HUDEP-2 (cell line): ENCODE measurements at regions not wholly inside any gene's neighbourhood (a gene's known extent, or its start where the extent isn't known, plus 50 kb on each side); places are given as distances from the start of the nearest gene placed in this dataset.
"Not testable (repeated sequence)": the region's sequence is repeated elsewhere in the genome, so short reads cannot be mapped to it uniquely, and the experiment has no call there.

Experiments
- DNase-seq, 76 experiments: peaks; one replicate each; lab custom pipeline; 2025; ENCODE audit not compliant: unreplicated experiment in 76 of 76; lab: John Stamatoyannopoulos, UW

GRCh38 chr6:81568973-81569372 lies 183.5 kb downstream of the TENT5A start:
- no peak for DNase-seq

GRCh38 chr6:81565071-81565470 lies 187.4 kb downstream of the TENT5A start:
- no peak for DNase-seq

DNA sequence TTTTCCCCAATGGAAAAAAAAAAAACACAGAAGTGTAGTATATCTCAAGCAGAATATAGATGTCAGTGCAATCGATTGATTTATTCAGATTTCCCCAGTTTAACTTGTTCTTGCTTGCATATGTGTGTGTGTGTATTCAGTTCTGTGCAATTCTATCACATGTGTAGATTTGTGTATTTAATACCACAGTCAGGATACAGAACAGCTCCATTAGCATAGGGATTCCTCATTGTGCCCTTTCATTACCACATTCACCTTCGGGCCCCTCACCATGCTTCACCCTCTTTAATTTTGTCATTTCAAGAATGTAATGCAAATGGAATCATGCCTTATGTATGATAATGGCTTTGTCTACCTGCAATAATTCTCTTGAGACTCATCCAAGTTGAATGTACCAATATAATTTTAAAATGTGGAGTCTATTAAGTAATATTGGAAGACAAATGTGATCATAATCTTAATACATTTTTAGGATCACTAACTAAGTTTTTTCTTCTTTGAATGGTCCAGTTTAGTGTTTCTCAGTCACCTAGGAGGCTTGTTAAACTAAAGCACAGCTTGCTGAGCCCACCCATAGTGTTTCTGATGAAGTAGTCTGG lies 187.9 kb downstream of the TENT5A start:
- DNase-seq, result no peak

- no peak for DNase-seq
Observed at GRCh38 chr6:81562169-81562568, 190.3 kb downstream of the TENT5A start.

DNA sequence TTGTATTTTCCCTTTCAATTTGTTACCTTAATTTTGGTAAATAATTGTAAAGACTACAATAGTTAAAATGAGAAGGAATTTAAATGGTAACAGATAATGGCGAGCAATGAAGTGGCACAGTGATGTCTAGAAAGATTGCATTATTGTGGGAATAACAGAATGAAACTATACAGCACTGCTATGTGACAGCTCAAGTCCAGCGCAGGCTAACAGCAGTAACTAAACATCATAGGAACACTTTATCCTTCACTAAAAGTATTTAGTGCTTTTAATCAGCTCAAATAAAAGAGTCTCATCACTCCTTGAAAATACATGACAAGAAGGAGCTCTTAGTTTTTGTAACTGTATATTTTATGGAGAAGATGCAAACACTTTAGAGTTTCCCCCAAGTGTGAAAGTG lies 190.8 kb downstream of the TENT5A start:
- no peak for DNase-seq

- no peak for DNase-seq
Observed at GRCh38 chr6:81561071-81561564, 191.4 kb downstream of the TENT5A start.

DNA sequence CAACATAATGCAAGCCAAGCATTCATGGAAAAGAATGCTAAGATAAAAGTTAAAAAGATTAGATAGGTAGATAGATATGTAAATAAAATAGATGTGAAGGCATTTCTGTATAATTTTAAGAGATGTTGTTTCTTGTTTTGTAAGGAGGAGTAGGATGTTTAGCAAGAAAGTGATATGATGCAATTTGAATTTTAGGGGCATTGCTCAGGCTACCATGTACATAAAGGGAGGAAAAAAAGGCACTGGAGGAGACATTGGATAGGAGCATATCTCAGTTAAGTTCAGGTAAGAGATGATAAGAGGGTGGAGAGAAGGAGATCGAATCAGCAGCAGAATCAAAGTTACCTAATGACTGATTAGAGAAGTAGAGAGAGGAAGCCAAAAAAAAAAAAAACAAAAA lies 194.7 kb downstream of the TENT5A start:
- DNase-seq, result no peak

GRCh38 chr6:81556551-81556950 lies 195.9 kb downstream of the TENT5A start:
- DNase-seq, result no peak

DNA sequence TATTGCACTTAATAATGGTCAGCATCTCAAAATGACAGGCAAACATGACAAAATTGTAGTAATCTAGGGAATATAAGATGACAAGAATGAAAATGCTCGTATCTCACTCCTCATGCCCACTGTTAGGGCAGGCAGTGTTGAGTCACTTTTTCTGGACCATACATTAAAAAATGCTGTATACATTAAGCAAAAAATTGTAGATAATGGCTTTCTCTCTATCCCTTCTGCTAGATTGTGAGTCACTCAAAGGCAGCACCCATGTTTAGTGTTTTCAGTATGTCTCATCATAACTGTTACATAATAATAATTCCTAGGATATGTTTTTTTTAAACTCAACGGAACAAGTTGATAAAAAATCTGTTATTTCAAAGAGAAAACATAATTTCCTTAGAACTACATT lies 199.3 kb downstream of the TENT5A start:
- no peak for DNase-seq

DNA sequence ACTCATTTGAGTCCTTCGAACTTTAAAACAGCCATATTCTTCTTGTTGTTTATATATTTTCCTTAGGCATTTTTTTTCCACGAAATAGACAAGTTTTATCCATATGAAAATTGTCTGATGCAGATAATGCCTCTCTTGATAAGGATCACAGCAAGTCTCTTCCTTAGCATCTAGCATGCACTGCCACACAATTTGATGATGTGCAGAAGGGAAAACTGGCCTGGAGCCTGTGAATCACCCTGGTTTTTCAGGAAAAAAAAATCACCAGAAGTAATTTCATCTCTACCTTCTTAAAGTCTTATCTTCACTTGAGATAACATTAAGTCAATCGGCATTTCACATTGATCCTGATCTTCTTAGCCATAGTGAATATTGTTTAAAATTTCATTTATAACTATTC lies 199.8 kb downstream of the TENT5A start:
- DNase-seq, result no peak

- no peak for DNase-seq
Observed at GRCh38 chr6:81547149-81547548, 205.3 kb downstream of the TENT5A start.

- no peak for DNase-seq
Observed at GRCh38 chr6:81534934-81535465, 217.5 kb downstream of the TENT5A start.

DNA sequence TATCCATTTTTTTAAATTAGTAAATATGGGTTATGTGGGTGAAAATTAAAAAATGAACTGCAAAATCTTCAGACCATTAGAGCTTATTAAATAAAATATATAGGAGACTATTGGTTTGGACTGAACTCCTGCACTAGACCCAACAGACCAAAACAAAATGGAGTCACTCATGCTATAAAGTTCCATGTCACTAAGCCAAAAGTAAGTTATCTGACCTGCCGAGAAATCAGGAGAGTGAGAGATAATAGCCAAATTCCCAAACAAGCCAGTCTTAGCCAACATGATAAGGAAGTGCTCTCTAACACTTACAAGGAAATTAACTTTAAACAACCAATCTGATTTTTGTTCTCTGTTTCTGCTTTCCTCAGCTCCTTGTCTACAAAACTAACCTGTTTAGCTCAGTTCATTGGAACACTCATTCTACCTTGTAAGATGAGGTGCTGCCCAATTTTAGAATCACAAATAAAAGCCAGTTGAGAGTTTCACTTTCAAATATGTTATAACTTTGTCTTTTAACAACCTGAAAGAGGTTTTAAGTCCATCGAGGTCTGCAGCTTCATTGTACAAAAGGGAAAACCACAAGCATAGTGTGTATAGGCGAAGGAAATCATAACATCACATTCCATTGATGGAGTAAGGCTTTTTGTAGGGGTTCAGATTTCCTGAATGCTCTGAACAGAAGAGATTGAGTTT lies 220.5 kb downstream of the TENT5A start:
- no peak for DNase-seq

- DNase-seq, result no peak
Observed at GRCh38 chr6:81517455-81517854, 235.0 kb downstream of the TENT5A start.

DNA sequence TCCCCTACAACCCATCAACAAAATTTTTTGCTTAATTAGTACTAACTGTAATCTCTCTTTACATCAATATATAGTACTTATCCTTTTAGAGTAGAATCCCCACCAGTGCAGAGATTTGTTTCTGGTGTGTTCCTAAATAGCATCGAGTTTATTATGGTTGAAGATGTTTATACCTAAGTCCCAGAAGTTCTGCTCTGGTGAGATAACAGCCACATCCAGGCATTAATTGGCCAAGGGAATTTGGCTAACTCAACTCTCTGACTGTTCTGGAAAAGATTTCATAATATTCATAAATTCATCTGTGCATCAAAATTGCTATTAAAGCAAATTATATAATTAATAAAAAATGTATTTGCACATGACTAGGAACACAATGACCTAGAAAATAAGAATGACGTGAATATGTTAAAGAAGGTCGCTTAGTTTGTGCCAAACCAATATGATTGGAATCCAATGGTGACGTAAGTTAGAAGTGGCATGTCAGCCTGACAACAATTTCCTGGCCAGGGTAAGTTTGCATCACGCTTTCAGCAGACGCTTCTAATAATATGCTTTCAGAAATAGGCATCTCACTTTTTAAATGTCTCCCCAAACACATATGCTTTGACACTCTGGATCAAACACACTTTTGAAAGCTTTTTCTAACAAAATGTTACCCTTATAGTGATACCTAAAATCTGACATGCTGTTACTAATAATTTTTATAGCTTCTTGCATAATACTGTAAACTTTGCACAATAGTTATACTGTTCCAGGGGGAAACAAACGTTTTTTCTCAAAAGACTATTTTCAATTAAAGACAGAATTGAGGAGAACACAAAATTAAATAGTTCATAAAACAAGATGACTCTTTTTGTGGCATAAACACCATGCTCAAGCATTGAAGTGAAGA lies 236.7 kb downstream of the TENT5A start:
- no peak for DNase-seq

DNA sequence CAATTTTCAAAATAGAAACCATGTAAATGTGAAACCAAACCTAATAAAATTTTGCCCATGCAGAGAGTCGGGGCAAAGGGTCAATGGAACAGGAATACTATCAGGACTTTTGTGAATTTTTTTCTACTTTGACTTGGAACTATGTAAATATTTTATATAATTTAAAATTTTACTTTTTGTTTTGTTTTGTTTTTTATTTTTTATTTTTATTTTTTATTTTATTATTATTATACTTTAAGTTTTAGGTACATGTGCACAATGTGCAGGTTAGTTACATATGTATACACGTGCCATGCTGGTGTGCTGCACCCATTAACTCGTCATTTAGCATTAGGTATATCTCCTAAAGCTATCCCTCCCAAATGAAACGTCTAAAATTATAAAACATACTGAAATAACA lies 238.3 kb downstream of the TENT5A start:
- DNase-seq, result not testable (repeated sequence)

DNA sequence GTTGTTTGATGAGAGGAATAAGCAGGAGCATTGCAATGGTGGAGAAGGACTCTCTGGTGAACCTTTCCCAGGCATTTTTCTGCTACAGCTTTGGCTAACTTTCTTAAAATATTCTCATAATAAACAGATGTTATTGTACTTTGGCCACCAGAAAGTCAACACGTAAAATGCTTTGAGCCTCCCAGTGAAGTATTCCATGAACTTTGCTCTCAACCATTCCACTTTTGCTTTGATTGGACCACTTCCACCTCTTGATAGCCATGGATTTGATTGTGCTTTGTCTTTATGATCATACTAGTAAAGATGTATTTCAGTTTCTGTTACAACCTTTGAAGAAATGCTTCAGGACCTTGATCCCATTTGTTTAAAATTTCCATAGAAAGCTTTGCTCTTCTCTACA lies 241.1 kb downstream of the TENT5A start:
- no peak for DNase-seq

DNA sequence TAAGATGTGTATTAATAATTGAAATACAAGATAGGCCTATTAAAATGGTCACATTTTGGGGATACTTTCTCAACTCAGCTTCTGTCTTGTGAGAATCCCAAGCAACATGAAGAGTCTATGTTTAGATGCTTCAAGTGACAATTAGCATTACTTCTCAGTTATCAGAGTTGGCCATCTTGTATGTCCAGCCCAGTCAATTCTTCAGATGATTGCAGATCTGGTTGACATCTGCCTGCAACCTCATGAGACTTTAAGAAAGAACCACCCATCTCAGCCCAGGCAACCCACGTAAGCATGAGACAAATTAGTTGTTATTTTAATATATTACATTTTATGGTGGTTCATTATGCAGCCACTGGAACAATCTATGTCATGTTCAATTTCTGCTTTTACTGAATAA lies 256.5 kb downstream of the TENT5A start:
- DNase-seq, result no peak

GRCh38 chr6:81491454-81492101 lies 260.9 kb downstream of the TENT5A start:
- DNase-seq, result no peak

GRCh38 chr6:81487489-81487888 lies 265.0 kb downstream of the TENT5A start:
- DNase-seq, result no peak

- no peak for DNase-seq
Observed at GRCh38 chr6:81486234-81486633, 266.2 kb downstream of the TENT5A start.
